ENCODE measurements at regions not wholly inside any gene's neighbourhood (a gene's known extent, or its start where the extent isn't known, plus 50 kb on each side); places are given as distances from the start of the nearest gene placed in this dataset.
"Not testable (repeated sequence)": the region's sequence is repeated elsewhere in the genome, so short reads cannot be mapped to it uniquely, and the experiment has no call there.

GRCh38 chr2:209094221-209094620 is 329.6 kb upstream of the MAP2 start:
- intact Hi-C loops (cut with DNase I), result no loop called here
- no peak for ATAC-seq

GRCh38 chr2:209095432-209095831 is 328.4 kb upstream of the MAP2 start:
- no peak for DNase-seq (ENCODE audit: missing footprints)
- intact Hi-C loops (cut with DNase I), result no loop called here
- no peak for ATAC-seq

More at GRCh38 chr2:209094221-209094620, 329.6 kb upstream of the MAP2 start:
- no peak for DNase-seq (ENCODE audit: missing footprints)

GRCh38 chr2:209097168-209097567 is 326.7 kb upstream of the MAP2 start:
- DNase-seq (ENCODE audit: missing footprints) (no peak), ATAC-seq (no peak)
- intact Hi-C loops (cut with DNase I), result no loop called here

- intact Hi-C loops (cut with DNase I), result no loop called here
- DNase-seq (ENCODE audit: missing footprints) (no peak), ATAC-seq (no peak)
Observed at GRCh38 chr2:209102319-209102718, 321.5 kb upstream of the MAP2 start.

- intact Hi-C loops (cut with DNase I), result no loop called here
- DNase-seq (ENCODE audit: missing footprints) (no peak), ATAC-seq (no peak)
Observed at GRCh38 chr2:209113026-209113425, 310.8 kb upstream of the MAP2 start.

GRCh38 chr2:209114588-209115240 is 309.1 kb upstream of the MAP2 start:
- DNase-seq (ENCODE audit: missing footprints) (no peak), ATAC-seq (no peak)
- intact Hi-C loops (cut with DNase I), result no loop called here

- no peak for ATAC-seq
- intact Hi-C loops (cut with DNase I), result no loop called here
- DNase-seq (ENCODE audit: missing footprints), result no peak
Observed at GRCh38 chr2:209121691-209122090, 302.2 kb upstream of the MAP2 start.

GRCh38 chr2:209125291-209125690 is 298.6 kb upstream of the MAP2 start:
- DNase-seq (ENCODE audit: missing footprints), result no peak
- intact Hi-C loops (cut with DNase I), result no loop called here
- ATAC-seq, result no peak

- intact Hi-C loops (cut with DNase I), result no loop called here
- no peak for DNase-seq (ENCODE audit: missing footprints)
- no peak for ATAC-seq
Observed at GRCh38 chr2:209138079-209138478, 285.8 kb upstream of the MAP2 start.

GRCh38 chr2:209141142-209141541 is 282.7 kb upstream of the MAP2 start:
- DNase-seq (ENCODE audit: missing footprints) (no peak), ATAC-seq (no peak)
- intact Hi-C loops (cut with DNase I), result no loop called here

- ATAC-seq (no peak), DNase-seq (ENCODE audit: missing footprints) (no peak)
- intact Hi-C loops (cut with DNase I), result no loop called here
Observed at GRCh38 chr2:209141818-209142217, 282.0 kb upstream of the MAP2 start.

GRCh38 chr2:209145220-209145691 is 278.6 kb upstream of the MAP2 start:
- ATAC-seq; intact Hi-C loops (cut with DNase I): not testable (repeated sequence)
- DNase-seq (ENCODE audit: missing footprints), result peak; percentile 40

GRCh38 chr2:209145941-209146681 is 277.7 kb upstream of the MAP2 start:
- ATAC-seq, result peak; percentile 72
- intact Hi-C loops (cut with DNase I), result no loop called here
- DNase-seq (ENCODE audit: missing footprints), result no peak

- intact Hi-C loops (cut with DNase I), result no loop called here
- ATAC-seq, result peak; percentile 42
- no peak for DNase-seq (ENCODE audit: missing footprints)
Observed at GRCh38 chr2:209146682-209147320, 277.0 kb upstream of the MAP2 start.

GRCh38 chr2:209147981-209148380 is 275.9 kb upstream of the MAP2 start:
- no peak for DNase-seq (ENCODE audit: missing footprints)
- ATAC-seq, result no peak
- intact Hi-C loops (cut with DNase I), result no loop called here

GRCh38 chr2:209160800-209161588 is 262.9 kb upstream of the MAP2 start:
- no peak for DNase-seq (ENCODE audit: missing footprints)
- intact Hi-C loops (cut with DNase I), result no loop called here
- ATAC-seq, result no peak

- intact Hi-C loops (cut with DNase I), result no loop called here
- ATAC-seq (no peak), DNase-seq (ENCODE audit: missing footprints) (no peak)
Observed at GRCh38 chr2:209162129-209162528, 261.7 kb upstream of the MAP2 start.

GRCh38 chr2:209181984-209182383 is 241.9 kb upstream of the MAP2 start:
- DNase-seq (ENCODE audit: missing footprints) (no peak), ATAC-seq (no peak)
- intact Hi-C loops (cut with DNase I), result no loop called here

- ATAC-seq; intact Hi-C loops (cut with DNase I); DNase-seq (ENCODE audit: missing footprints): not testable (repeated sequence)
Observed at GRCh38 chr2:209186886-209187285, 237.0 kb upstream of the MAP2 start.
